Mammary epithelial cell (primary cell): ENCODE measurements at regions not wholly inside any gene's neighbourhood (a gene's known extent, or its start where the extent isn't known, plus 50 kb on each side); places are given as distances from the start of the nearest gene placed in this dataset.

Experiments used
- CTCF ChIP-seq, 2 donors: IDR thresholded peaks in 1 of 2; conservative IDR thresholded peaks in 1 of 2; 2 replicates each; pipeline ENCODE4 v1.5.1; 2011 to 2012; ENCODE audit warnings: inconsistent platforms in 2 of 2, low read length in 2 of 2, mild to moderate bottlenecking in 2 of 2, control low read depth in 1 of 2, low read depth in 1 of 2; ENCODE audit not compliant: insufficient read depth in 1 of 2; ENCODE audit errors: extremely low read depth in 1 of 2
- EZH2 ChIP-seq: IDR thresholded peaks from 2 replicates; pipeline ENCODE4 v1.6.1; 2012; ENCODE audit warnings: low read length, inconsistent platforms, borderline replicate concordance

- TF ChIP-seq CTCF (conservative IDR thresholded peaks at IDR 0.05 in 1 of 2, IDR thresholded peaks at IDR 0.05 in 1 of 2; ENCODE audit: extremely low read depth in 1 of 2, insufficient read depth in 1 of 2, low read depth in 1 of 2, low read length in 2 of 2), result no peak
- TF ChIP-seq EZH2, result no peak
These were observed 159.9 kb upstream of the EEF2KMT start for GRCh38 chr16:5257462-5257861.
